K562 (cell line): ENCODE measurements at regions not wholly inside any gene's neighbourhood (a gene's known extent, or its start where the extent isn't known, plus 50 kb on each side); places are given as distances from the start of the nearest gene placed in this dataset.

Experiments
- ATAC-seq: fragments of 200-7000 bp; cut with Tn5 transposase; 3 replicates; pipeline ENCODE4 v1.9.1; 2020; ENCODE audit warnings: moderate library complexity
- BruUV-seq: library from RNA; stranded (reverse); fragments of 400-500 nt; replicated peaks from 2 replicates; lab custom pipeline; 2021; lab: Mats Ljungman, UMichigan
- CTCF ChIA-PET: fragments of 300-600 bp; formaldehyde crosslinking; extraction: SDS; loops from one replicate; lab custom pipeline; 2021; ENCODE audit warnings: low intra/inter-chr PET ratio; lab: Yijun Ruan, JAX
- POLR2A ChIA-PET: fragments of 300-600, 350-650 bp; sonication (Branson Sonifier 250); formaldehyde crosslinking; extraction: SDS; loops from one replicate; lab custom pipeline; 2021; ENCODE audit warnings: antibody characterized with exemption, inconsistent platforms; lab: Yijun Ruan, JAX
- DNase-seq, 4 experiments: peaks; one replicate each; pipeline versions ENCODE4 v3.0.0 to v3.0.0-alpha.2; 2011 to 2018; ENCODE audit warnings: low spot score in 3 of 4, mixed read lengths in 3 of 4; ENCODE audit errors: extremely low read depth in 1 of 4
- FAIRE-seq: peaks from 2 replicates; lab custom pipeline; 2011; peaks lifted over from hg19 to GRCh38; lab: Jason Lieb, UNC
- H2AFZ ChIP-seq: 2 replicates; pipeline ENCODE4 v1.6.0; 2011; ENCODE audit warnings: low read depth, low read length, control low read depth, inconsistent platforms
- H3K27ac ChIP-seq: fragments of 200-600 bp; 3 replicates; pipeline ENCODE4 v1.8.0; 2011; ENCODE audit warnings: low read depth, mild to moderate bottlenecking, control low read depth, inconsistent platforms, low read length, moderate library complexity, mixed read lengths; ENCODE audit errors: extremely low read depth
- H3K27me3 ChIP-seq, 2 experiments: fragments of 300-600 bp in 1 of 2; 2 replicates in 1 of 2; 3 replicates in 1 of 2; pipeline versions ENCODE4 v1.6.0 to v1.8.0; 2011; ENCODE audit warnings: inconsistent platforms in 2 of 2, low read length in 2 of 2, mild to moderate bottlenecking in 1 of 2, mixed read lengths in 1 of 2, moderate library complexity in 1 of 2; ENCODE audit not compliant: control insufficient read depth in 2 of 2, insufficient read depth in 2 of 2
- H3K36me3 ChIP-seq: fragments of 300-600 bp; 3 replicates; pipeline ENCODE4 v1.8.0; 2011; ENCODE audit warnings: mild to moderate bottlenecking, low read length, inconsistent platforms; ENCODE audit not compliant: control insufficient read depth, insufficient read depth
- H3K4me1 ChIP-seq, 2 experiments: fragments of 200-600 bp in 1 of 2; replicated peaks in 1 of 2; 2 replicates in 1 of 2; 3 replicates in 1 of 2; pipeline versions ENCODE4 v1.5.1 to v1.8.0; 2011; ENCODE audit warnings: inconsistent platforms in 2 of 2, low read length in 2 of 2, mild to moderate bottlenecking in 1 of 2, mixed read lengths in 1 of 2, moderate library complexity in 1 of 2; ENCODE audit not compliant: control insufficient read depth in 2 of 2, insufficient read depth in 2 of 2
- H3K4me2 ChIP-seq: 2 replicates; pipeline ENCODE4 v1.6.1; 2011; ENCODE audit warnings: low read length, control low read depth, inconsistent platforms, mixed read lengths; ENCODE audit not compliant: insufficient read depth
- H3K4me3 ChIP-seq: fragments of 200-600 bp; sonication (generic), shearing (Covaris generic); 2 replicates; pipeline ENCODE4 v1.5.1; 2016; ENCODE audit warnings: control low read depth, inconsistent platforms
- H3K79me2 ChIP-seq: fragments of 200-600 bp; 3 replicates; pipeline ENCODE4 v1.8.0; 2011; ENCODE audit warnings: low read length, inconsistent platforms; ENCODE audit not compliant: control insufficient read depth, insufficient read depth
- H3K9ac ChIP-seq, 2 experiments: 2 replicates each; pipeline versions ENCODE4 v1.6.0 to v1.6.1; 2011; ENCODE audit warnings: low read depth in 2 of 2, low read length in 2 of 2, control low read depth in 1 of 2, inconsistent platforms in 1 of 2, mild to moderate bottlenecking in 1 of 2, mixed read lengths in 1 of 2; ENCODE audit not compliant: insufficient read depth in 1 of 2
- H3K9me1 ChIP-seq: one replicate; pipeline ENCODE4 v1.6.0; 2011; ENCODE audit warnings: inconsistent platforms, mild to moderate bottlenecking, low read length, moderate library complexity; ENCODE audit not compliant: control insufficient read depth, insufficient read depth
- H3K9me3 ChIP-seq: replicated peaks from 2 replicates; pipeline ENCODE4 v1.5.1; 2011; ENCODE audit warnings: low read depth, low read length, inconsistent platforms; ENCODE audit not compliant: control insufficient read depth, insufficient read depth
- H4K20me1 ChIP-seq: replicated peaks from 2 replicates; pipeline ENCODE4 v1.6.1; 2011; ENCODE audit warnings: low read length, inconsistent platforms, mixed read lengths; ENCODE audit not compliant: control insufficient read depth, insufficient read depth
- CHCHD3 ChIP-seq: fragments of 250-450 bp; sonication (Bioruptor Pico); IDR thresholded peaks from 2 replicates; pipeline ENCODE4 v2.1.2; 2022; ENCODE audit warnings: mild to moderate bottlenecking
- IRF2 ChIP-seq: sonication (generic); formaldehyde crosslinking; IDR thresholded peaks from 2 replicates; pipeline ENCODE4 v1.8.1; 2022; ENCODE audit warnings: mild to moderate bottlenecking, missing genetic modification reagents
- KAT7 ChIP-seq: sonication (generic); formaldehyde crosslinking; IDR thresholded peaks from 2 replicates; pipeline ENCODE4 v1.8.0; 2022; ENCODE audit warnings: missing genetic modification reagents, mild to moderate bottlenecking, borderline replicate concordance
- MBD2 ChIP-seq: sonication (generic); IDR thresholded peaks from 2 replicates; pipeline ENCODE4 v1.6.1; 2016; ENCODE audit warnings: low read depth, borderline replicate concordance
- POLR2AphosphoS2 ChIP-seq: IDR thresholded peaks from 2 replicates; pipeline ENCODE4 v1.6.1; 2012; ENCODE audit warnings: low read length, improper control_type of control experiment
- RBM15 ChIP-seq: fragments of 200-400 bp; formaldehyde crosslinking; IDR thresholded peaks from 2 replicates; pipeline ENCODE4 v1.6.1; 2018; ENCODE audit warnings: mild to moderate bottlenecking, low read length, moderate library complexity; ENCODE audit not compliant: insufficient read depth
- RBM22 ChIP-seq: fragments of 200-400 bp; formaldehyde crosslinking; IDR thresholded peaks from 2 replicates; pipeline ENCODE4 v1.6.1; 2018; ENCODE audit warnings: low read length, low read depth; ENCODE audit not compliant: poor library complexity, severe bottlenecking
- RCOR1 ChIP-seq, 2 experiments: IDR thresholded peaks; 2 replicates each; pipeline ENCODE4 v1.6.1; 2012; ENCODE audit warnings: low read depth in 2 of 2, low read length in 2 of 2, borderline replicate concordance in 1 of 2, improper control_type of control experiment in 1 of 2
- RFX1 ChIP-seq: fragments of 450-650 bp; IDR thresholded peaks from 2 replicates; pipeline ENCODE4 v1.6.1; 2016; ENCODE audit warnings: mild to moderate bottlenecking, moderate library complexity
- SPI1 ChIP-seq: IDR thresholded peaks from 2 replicates; pipeline ENCODE4 v1.6.1; 2011; ENCODE audit warnings: low read depth, low read length, control low read depth, borderline replicate concordance
- TSC22D4 ChIP-seq: fragments of 450-650 bp; IDR thresholded peaks from 2 replicates; pipeline ENCODE4 v1.6.1; 2016; ENCODE audit warnings: missing genetic modification characterization, missing biosample characterization, control low read depth
- ZNF263 ChIP-seq: sonication (generic); formaldehyde crosslinking; IDR thresholded peaks from 2 replicates; pipeline ENCODE4 v1.8.0; 2022; ENCODE audit warnings: mild to moderate bottlenecking, missing genetic modification reagents, borderline replicate concordance
- ZNF507 ChIP-seq: conservative IDR thresholded peaks from 2 replicates; pipeline ENCODE4 v1.6.1; 2017; ENCODE audit warnings: missing genetic modification characterization, missing compliant biosample characterization
- ZNF586 ChIP-seq: fragments of 450-650 bp; formaldehyde crosslinking; conservative IDR thresholded peaks from 2 replicates; pipeline ENCODE4 v1.4.0; 2020; ENCODE audit warnings: mild to moderate bottlenecking, moderate library complexity
- WGBS: fragments of 100-300 bp; shearing (Covaris generic); methylation state at CpG from one replicate; pipeline ENCODE4 v1.1.6; 2016; ENCODE audit warnings: low coverage, mixed read lengths; ENCODE audit not compliant: insufficient coverage; ENCODE audit errors: missing lambda C conversion rate; 5-methylcytosine and 5-hydroxymethylcytosine counted together
- in situ Hi-C: fragments of 300-500 bp; cut with MboI; formaldehyde crosslinking; loops from 4 replicates; pipeline ENCODE4 v1.15.0; 2018; ENCODE audit warnings: inconsistent platforms, mixed read lengths
- intact Hi-C: fragments of 100-400 bp; cut with micrococcal nuclease; formaldehyde crosslinking; loops from 2 replicates; pipeline ENCODE4 v1.14.2; 2022
- TF ChIP-seq, protein P1 (sequence below): sonication (generic); formaldehyde crosslinking; IDR thresholded peaks from 2 replicates; pipeline ENCODE4 v1.8.1; 2023; ENCODE audit warnings: mild to moderate bottlenecking, missing genetic modification reagents
- TF ChIP-seq, protein P2 (sequence below), 2 experiments: fragments of 200-800 bp in 1 of 2; sonication (Bioruptor generic) in 1 of 2; sonication (generic) in 1 of 2; formaldehyde crosslinking in 1 of 2; IDR thresholded peaks in 1 of 2; conservative IDR thresholded peaks in 1 of 2; 2 replicates each; pipeline versions ENCODE4 v1.5.0 to v1.6.1; 2016 to 2020; ENCODE audit warnings: missing compliant biosample characterization in 1 of 2, missing genetic modification characterization in 1 of 2, missing genetic modification reagents in 1 of 2

DNA sequence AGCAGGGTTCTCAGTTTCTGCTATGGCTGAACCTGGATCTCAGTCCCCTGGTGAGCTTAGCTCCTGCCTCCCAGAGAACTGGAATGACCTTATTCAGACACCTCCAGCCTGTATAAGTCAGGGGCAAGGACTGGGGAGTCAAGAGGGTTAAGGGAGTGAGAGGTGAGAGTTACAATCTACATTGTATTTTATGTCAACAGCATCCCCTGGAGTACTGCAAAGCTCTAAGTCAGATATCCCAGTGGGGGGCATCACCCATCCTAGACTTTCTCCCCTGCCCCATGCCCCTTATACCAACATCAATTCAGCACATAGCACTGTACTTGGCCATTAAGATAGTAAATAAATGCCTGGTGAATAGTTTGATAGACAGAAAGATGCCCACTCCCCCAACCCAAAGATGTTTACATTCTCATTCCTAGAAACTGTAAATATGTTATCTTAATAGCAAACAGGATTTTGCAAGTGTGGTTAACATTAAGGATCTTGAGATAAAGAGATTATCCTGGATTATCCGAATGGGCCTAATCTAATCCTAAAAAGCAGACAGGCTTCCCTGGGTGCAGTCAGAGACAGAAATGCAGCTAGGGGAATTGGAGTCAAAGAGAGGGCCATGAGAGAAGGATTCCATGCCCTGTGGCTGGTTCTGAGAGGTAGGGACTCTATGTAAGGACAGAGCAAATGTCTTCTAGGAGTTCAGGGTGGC is 132.3 kb upstream of the RASGRP1 start (continued):
- TF ChIP-seq KAT7 (no peak), ZNF586 (CRISPR knock-in tag) (no peak)

DNA sequence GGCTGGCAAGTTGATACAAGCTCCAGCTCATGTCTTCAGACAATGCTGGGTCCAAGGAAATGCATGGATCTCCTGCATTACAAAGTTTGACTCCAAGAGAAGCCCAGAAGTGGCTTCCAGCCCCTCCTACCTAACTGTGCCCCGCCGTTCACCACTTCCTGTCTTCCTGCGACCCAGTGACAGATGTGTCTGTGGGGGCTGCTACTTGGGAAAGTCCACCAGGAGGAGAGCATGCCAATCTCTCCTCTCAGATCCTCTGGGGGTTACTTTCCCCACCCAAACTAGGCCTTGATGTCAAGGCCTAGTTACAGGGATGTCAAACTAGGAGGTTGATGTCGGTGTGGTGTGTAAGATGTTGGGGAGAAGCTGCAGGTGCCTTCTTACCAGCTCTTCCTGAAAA is 133.6 kb upstream of the RASGRP1 start:
- no peaks in the 10 kb centered on the region for H3K9me1 ChIP-seq
- no peak for FAIRE-seq
- 9% methylated on average over 4 of the region's 4 CpGs for WGBS
- in situ Hi-C loops: loop anchor here (10.0 kb wide), 2 partner anchors 133 to 223 kb away; partner anchors contain the start of gene RASGRP1
- no peaks in the 10 kb centered on the region for H3K4me1 ChIP-seq
- 0 out of 2 replicates have a peak, but pooled peaks cover 5% of the 10 kb centered on the region for H4K20me1 ChIP-seq
- intact Hi-C loops: loop anchor here (5.0 kb wide), 1 partner anchor 701 kb away; no protein-coding TSS in a partner anchor
- CTCF ChIA-PET: no interaction called here
- BruUV-seq: no TSS peak
- no peaks in the 10 kb centered on the region for H3K36me3 ChIP-seq
- no peak overlapping the region for H2AFZ ChIP-seq
- H3K9me3 ChIP-seq: no peaks in the 10 kb centered on the region
- POLR2A ChIA-PET: no interaction called here
- peaks cover 0 to 3% of the 10 kb centered on the region in 2 experiments; a peak in 2 of 5 replicates for H3K27me3 ChIP-seq
- no peaks in the 10 kb centered on the region for H3K79me2 ChIP-seq
- H3K27ac ChIP-seq: no peak overlapping the region
- no peak for ATAC-seq
- H3K4me3 ChIP-seq: no peak overlapping the region
- no peak overlapping the region for H3K4me2 ChIP-seq
- H3K9ac ChIP-seq: no peak overlapping the region
- DNase-seq: no peak
- TF ChIP-seq CHCHD3 (CRISPR knock-in tag): no peak
- TF ChIP-seq TSC22D4: no peak
- TF ChIP-seq, protein P1, sequence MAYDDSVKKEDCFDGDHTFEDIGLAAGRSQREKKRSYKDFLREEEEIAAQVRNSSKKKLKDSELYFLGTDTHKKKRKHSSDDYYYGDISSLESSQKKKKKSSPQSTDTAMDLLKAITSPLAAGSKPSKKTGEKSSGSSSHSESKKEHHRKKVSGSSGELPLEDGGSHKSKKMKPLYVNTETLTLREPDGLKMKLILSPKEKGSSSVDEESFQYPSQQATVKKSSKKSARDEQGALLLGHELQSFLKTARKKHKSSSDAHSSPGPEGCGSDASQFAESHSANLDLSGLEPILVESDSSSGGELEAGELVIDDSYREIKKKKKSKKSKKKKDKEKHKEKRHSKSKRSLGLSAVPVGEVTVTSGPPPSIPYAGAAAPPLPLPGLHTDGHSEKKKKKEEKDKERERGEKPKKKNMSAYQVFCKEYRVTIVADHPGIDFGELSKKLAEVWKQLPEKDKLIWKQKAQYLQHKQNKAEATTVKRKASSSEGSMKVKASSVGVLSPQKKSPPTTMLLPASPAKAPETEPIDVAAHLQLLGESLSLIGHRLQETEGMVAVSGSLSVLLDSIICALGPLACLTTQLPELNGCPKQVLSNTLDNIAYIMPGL: no peak
- TF ChIP-seq ZNF507: no peak
- no peak for TF ChIP-seq SPI1
- no peak for TF ChIP-seq RCOR1 (IDR thresholded peaks at IDR 0.05; ENCODE audit: borderline replicate concordance in 1 of 2, low read depth in 2 of 2, low read length in 2 of 2)
- TF ChIP-seq POLR2AphosphoS2: no peak
- no peak for TF ChIP-seq RFX1
- no peak for TF ChIP-seq MBD2
- TF ChIP-seq RBM15: no peak
- TF ChIP-seq ZNF263 (CRISPR knock-in tag): no peak
- no peak for TF ChIP-seq RBM22
- TF ChIP-seq, protein P2, sequence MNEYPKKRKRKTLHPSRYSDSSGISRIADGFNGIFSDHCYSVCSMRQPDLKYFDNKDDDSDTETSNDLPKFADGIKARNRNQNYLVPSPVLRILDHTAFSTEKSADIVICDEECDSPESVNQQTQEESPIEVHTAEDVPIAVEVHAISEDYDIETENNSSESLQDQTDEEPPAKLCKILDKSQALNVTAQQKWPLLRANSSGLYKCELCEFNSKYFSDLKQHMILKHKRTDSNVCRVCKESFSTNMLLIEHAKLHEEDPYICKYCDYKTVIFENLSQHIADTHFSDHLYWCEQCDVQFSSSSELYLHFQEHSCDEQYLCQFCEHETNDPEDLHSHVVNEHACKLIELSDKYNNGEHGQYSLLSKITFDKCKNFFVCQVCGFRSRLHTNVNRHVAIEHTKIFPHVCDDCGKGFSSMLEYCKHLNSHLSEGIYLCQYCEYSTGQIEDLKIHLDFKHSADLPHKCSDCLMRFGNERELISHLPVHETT (CRISPR knock-in tag; conservative IDR thresholded peaks at IDR 0.05 in 1 of 2, IDR thresholded peaks at IDR 0.05 in 1 of 2): no peak
- no peak for TF ChIP-seq IRF2 (CRISPR knock-in tag)
